NCI-H1694 (cell line): ENCODE measurements at regions not wholly inside any gene's neighbourhood (a gene's known extent, or its start where the extent isn't known, plus 50 kb on each side); places are given as distances from the start of the nearest gene placed in this dataset.
"Not testable (repeated sequence)": the region's sequence is repeated elsewhere in the genome, so short reads cannot be mapped to it uniquely, and the experiment has no call there.

Experiments used
- DNase-seq: peaks from one replicate; lab custom pipeline; 2025; lab: John Stamatoyannopoulos, UW

- no peak for DNase-seq
Observed at GRCh38 chr11:86861810-86862209, 61.5 kb downstream of the PRSS23 start.

GRCh38 chr11:86863476-86863875 lies 63.1 kb downstream of the PRSS23 start:
- no peak for DNase-seq

GRCh38 chr11:86865436-86865835 lies 65.1 kb downstream of the PRSS23 start:
- no peak for DNase-seq

- DNase-seq, result no peak
Observed at GRCh38 chr11:86869531-86869930, 69.2 kb downstream of the PRSS23 start.

GRCh38 chr11:86869966-86870570 lies 69.7 kb downstream of the PRSS23 start:
- DNase-seq, result peak; percentile 24

GRCh38 chr11:86873573-86874083 lies 73.3 kb downstream of the PRSS23 start:
- no peak for DNase-seq

- no peak for DNase-seq
Observed at GRCh38 chr11:86874304-86875056, 74.1 kb downstream of the PRSS23 start.

GRCh38 chr11:86876716-86877234 lies 76.4 kb downstream of the PRSS23 start:
- no peak for DNase-seq

GRCh38 chr11:86877503-86877902 lies 77.2 kb downstream of the PRSS23 start:
- DNase-seq, result no peak

GRCh38 chr11:86879241-86879640 lies 76.0 kb downstream of the FZD4 start:
- not testable (repeated sequence) for DNase-seq

- no peak for DNase-seq
Observed at GRCh38 chr11:86885311-86885710, 69.9 kb downstream of the FZD4 start.

GRCh38 chr11:86888164-86889000 lies 66.8 kb downstream of the FZD4 start:
- no peak for DNase-seq

- DNase-seq, result no peak
Observed at GRCh38 chr11:86889001-86889341, 66.2 kb downstream of the FZD4 start.

- DNase-seq, result no peak
Observed at GRCh38 chr11:86891036-86891435, 64.2 kb downstream of the FZD4 start.

GRCh38 chr11:86893235-86893634 lies 62.0 kb downstream of the FZD4 start:
- DNase-seq, result no peak
